ENCODE measurements at regions not wholly inside any gene's neighbourhood (a gene's known extent, or its start where the extent isn't known, plus 50 kb on each side); places are given as distances from the start of the nearest gene placed in this dataset.

- H3K27ac ChIP-seq (ENCODE audit: extremely low read depth, low read depth, low read length), result no peak overlapping the region
- POLR2A ChIA-PET, result no interaction called here
Observed at GRCh38 chr16:5649762-5650743, 552.5 kb upstream of the EEF2KMT start.

DNA sequence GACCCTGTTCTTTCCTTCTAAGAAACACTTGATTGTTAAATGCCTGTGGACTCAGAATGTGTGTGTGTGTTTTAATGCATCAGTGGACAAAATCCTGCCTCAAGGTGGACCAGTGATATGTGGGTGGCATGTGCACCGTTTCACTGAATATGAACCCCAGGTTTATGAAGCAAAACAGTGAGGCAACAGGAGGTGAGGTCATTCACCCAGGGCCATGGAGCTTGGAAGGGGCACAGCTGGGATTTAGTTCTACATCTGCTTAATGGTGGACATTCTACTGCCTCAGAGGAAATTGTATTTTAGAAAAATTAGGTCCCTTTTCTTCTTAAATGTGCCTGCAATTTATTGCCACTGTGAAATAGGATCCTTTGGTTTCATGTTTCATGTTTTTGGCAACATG lies 549.5 kb upstream of the EEF2KMT start:
- CTCF ChIA-PET, result no interaction called here
- Histone ChIP-seq H3K36me3 (ENCODE audit: control insufficient read depth in 2 of 2, insufficient read depth in 1 of 2, low read length in 2 of 2) (no peaks in the 10 kb centered on the region), H3K27ac (ENCODE audit: extremely low read depth, low read depth, low read length) (no peak overlapping the region), H3K4me3 (ENCODE audit: low read depth, low read length) (no peak overlapping the region), H3K9me3 (ENCODE audit: control insufficient read depth, insufficient read depth, low read depth, low read length) (no peaks in the 10 kb centered on the region), H3K4me1 (ENCODE audit: control insufficient read depth, insufficient read depth, low read length) (no peaks in the 10 kb centered on the region)
- POLR2A ChIA-PET, result no interaction called here
- TF ChIP-seq ZSCAN23 (tag by site-specific recombination; IDR thresholded peaks at IDR 0.05) (no peak), ZNF148 (tag by site-specific recombination; IDR thresholded peaks at IDR 0.05; ENCODE audit: borderline replicate concordance) (no peak), KLF7 (tag by site-specific recombination; IDR thresholded peaks at IDR 0.05; ENCODE audit: borderline replicate concordance) (no peak), KLF10 (tag by site-specific recombination; IDR thresholded peaks at IDR 0.05) (no peak), GLI2 (tag by site-specific recombination; IDR thresholded peaks at IDR 0.05; ENCODE audit: borderline replicate concordance, low read depth) (no peak), ZNF214 (tag by site-specific recombination; IDR thresholded peaks at IDR 0.05; ENCODE audit: borderline replicate concordance) (no peak), ZNF416 (tag by site-specific recombination; IDR thresholded peaks at IDR 0.05) (no peak), ZBTB48 (tag by site-specific recombination; IDR thresholded peaks at IDR 0.05) (no peak)

More at GRCh38 chr16:5649762-5650743, 552.5 kb upstream of the EEF2KMT start:
- Histone ChIP-seq H3K4me1 (ENCODE audit: control insufficient read depth, insufficient read depth, low read length) (no peaks in the 10 kb centered on the region), H3K36me3 (ENCODE audit: control insufficient read depth in 2 of 2, insufficient read depth in 1 of 2, low read length in 2 of 2) (no peaks in the 10 kb centered on the region), H3K4me3 (ENCODE audit: low read depth, low read length) (no peak overlapping the region), H3K9me3 (ENCODE audit: control insufficient read depth, insufficient read depth, low read depth, low read length) (no peaks in the 10 kb centered on the region)
- CTCF ChIA-PET, result interaction anchor here (0.7 kb wide), 1 partner anchor 34 kb away, joined by 3 read pairs; no protein-coding TSS in a partner anchor
- TF ChIP-seq ZNF514 (tag by site-specific recombination; IDR thresholded peaks at IDR 0.05), result no peak
- no peak for TF ChIP-seq ZNF701 (tag by site-specific recombination; IDR thresholded peaks at IDR 0.05)
- TF ChIP-seq ZNF423 (tag by site-specific recombination; IDR thresholded peaks at IDR 0.05), result no peak
- TF ChIP-seq ZNF670 (tag by site-specific recombination; IDR thresholded peaks at IDR 0.05; ENCODE audit: low read depth), result no peak
- TF ChIP-seq HIC1 (tag by site-specific recombination; IDR thresholded peaks at IDR 0.05), result no peak
- TF ChIP-seq KLF9 (tag by site-specific recombination; IDR thresholded peaks at IDR 0.05; ENCODE audit: low read depth), result no peak
- TF ChIP-seq ZNF521 (tag by site-specific recombination; IDR thresholded peaks at IDR 0.05), result no peak
- no peak for TF ChIP-seq CTCF (tag by site-specific recombination; IDR thresholded peaks at IDR 0.05)
- TF ChIP-seq GLI4 (tag by site-specific recombination; IDR thresholded peaks at IDR 0.05), result no peak
- TF ChIP-seq, protein P1, sequence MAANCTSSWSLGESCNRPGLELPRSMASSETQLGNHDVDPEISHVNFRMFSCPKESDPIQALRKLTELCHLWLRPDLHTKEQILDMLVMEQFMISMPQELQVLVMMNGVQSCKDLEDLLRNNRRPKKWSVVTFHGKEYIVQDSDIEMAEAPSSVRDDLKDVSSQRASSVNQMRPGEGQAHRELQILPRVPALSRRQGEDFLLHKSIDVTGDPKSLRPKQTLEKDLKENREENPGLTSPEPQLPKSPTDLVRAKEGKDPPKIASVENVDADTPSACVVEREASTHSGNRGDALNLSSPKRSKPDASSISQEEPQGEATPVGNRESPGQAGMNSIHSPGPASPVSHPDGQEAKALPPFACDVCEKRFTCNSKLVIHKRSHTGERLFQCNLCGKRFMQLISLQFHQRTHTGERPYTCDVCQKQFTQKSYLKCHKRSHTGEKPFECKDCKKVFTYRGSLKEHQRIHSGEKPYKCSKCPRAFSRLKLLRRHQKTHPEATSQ (tag by site-specific recombination; IDR thresholded peaks at IDR 0.05), result no peak
- no peak for TF ChIP-seq ZNF114 (tag by site-specific recombination; IDR thresholded peaks at IDR 0.05)
- TF ChIP-seq ZNF624 (tag by site-specific recombination; IDR thresholded peaks at IDR 0.05), result no peak
- no peak for TF ChIP-seq ZFP41 (tag by site-specific recombination; IDR thresholded peaks at IDR 0.05; ENCODE audit: borderline replicate concordance)
- TF ChIP-seq BCL11B (tag by site-specific recombination; IDR thresholded peaks at IDR 0.05; ENCODE audit: low read depth), result no peak
- no peak for TF ChIP-seq ZNF488 (tag by site-specific recombination; IDR thresholded peaks at IDR 0.05)
- TF ChIP-seq ZSCAN30 (tag by site-specific recombination; IDR thresholded peaks at IDR 0.05), result no peak
- no peak for TF ChIP-seq SP3 (tag by site-specific recombination; IDR thresholded peaks at IDR 0.05)

Measured in HEK293 (cell line).